Activated CD8-positive, alpha-beta memory T cell treated with anti-CD3 and anti-CD28 coated beads, Interleukin-2, amount 10 ng/mL, durations not matched to agents 7 days and 5 days (primary cell): ENCODE measurements at regions not wholly inside any gene's neighbourhood (a gene's known extent, or its start where the extent isn't known, plus 50 kb on each side); places are given as distances from the start of the nearest gene placed in this dataset.

ENCODE experiments used
- ATAC-seq: fragments of 150-1000 bp; cut with Tn5 transposase; one replicate; pipeline ENCODE4 v1.10.0; 2021; ENCODE audit warnings: moderate library complexity
- CTCF ChIA-PET: fragments of 350-600 bp; sonication (Branson Sonifier 250); formaldehyde crosslinking; loops from one replicate; lab custom pipeline; 2021; ENCODE audit warnings: antibody characterized with exemption; lab: Charles Lee
- DNase-seq: peaks from one replicate; pipeline ENCODE4 v3.0.0-alpha.2; 2020
- H3K27ac Mint-ChIP-seq: one replicate; pipeline ENCODE4 v1.8.0; 2021; ENCODE audit warnings: mild to moderate bottlenecking, mixed read lengths
- H3K27me3 Mint-ChIP-seq: one replicate; pipeline ENCODE4 v1.8.0; 2021; ENCODE audit warnings: mixed read lengths
- H3K36me3 Mint-ChIP-seq: one replicate; pipeline ENCODE4 v1.8.0; 2021; ENCODE audit warnings: mild to moderate bottlenecking, mixed read lengths
- H3K4me1 Mint-ChIP-seq: one replicate; pipeline ENCODE4 v1.8.0; 2021; ENCODE audit warnings: mixed read lengths
- H3K4me3 Mint-ChIP-seq: one replicate; pipeline ENCODE4 v1.8.0; 2021; ENCODE audit warnings: mild to moderate bottlenecking, moderate library complexity, mixed read lengths
- H3K9me3 Mint-ChIP-seq: one replicate; pipeline ENCODE4 v1.8.0; 2022; ENCODE audit warnings: low read depth, mixed read lengths

GRCh38 chr2:30382995-30383394 lies 64.1 kb upstream of the LCLAT1 start:
- Mint-ChIP-seq H3K4me1 (no peaks in the 10 kb centered on the region), H3K27me3 (peaks cover 16% of the 10 kb centered on the region), H3K36me3 (no peaks in the 10 kb centered on the region), H3K4me3 (no peak overlapping the region), H3K27ac (no peak overlapping the region), H3K9me3 (no peaks in the 10 kb centered on the region)
- CTCF ChIA-PET = no interaction called here
- DNase-seq = no peak
- no peak for ATAC-seq

GRCh38 chr2:30385327-30385726 lies 61.7 kb upstream of the LCLAT1 start:
- Mint-ChIP-seq H3K27ac (no peak overlapping the region), H3K27me3 (peaks cover 30% of the 10 kb centered on the region), H3K4me3 (no peak overlapping the region), H3K9me3 (no peaks in the 10 kb centered on the region), H3K36me3 (no peaks in the 10 kb centered on the region), H3K4me1 (no peaks in the 10 kb centered on the region)
- ATAC-seq (no peak), DNase-seq (no peak)
- CTCF ChIA-PET = interaction anchor here (1.1 kb wide), 1 partner anchor 8 kb away, joined by 3 read pairs; no protein-coding TSS in a partner anchor

- no peaks in the 10 kb centered on the region for H3K4me1 Mint-ChIP-seq
- no peak overlapping the region for H3K4me3 Mint-ChIP-seq
- peaks cover 14% of the 10 kb centered on the region for H3K27me3 Mint-ChIP-seq
- no peaks in the 10 kb centered on the region for H3K36me3 Mint-ChIP-seq
- ATAC-seq = no peak
- DNase-seq = no peak
- H3K27ac Mint-ChIP-seq = no peak overlapping the region
- CTCF ChIA-PET = no interaction called here
- no peaks in the 10 kb centered on the region for H3K9me3 Mint-ChIP-seq
Observed at GRCh38 chr2:30392097-30392496, 54.9 kb upstream of the LCLAT1 start.

GRCh38 chr2:30393510-30393909 lies 53.5 kb upstream of the LCLAT1 start:
- Mint-ChIP-seq H3K27me3 (peaks cover 9% of the 10 kb centered on the region), H3K4me3 (no peak overlapping the region), H3K9me3 (no peaks in the 10 kb centered on the region), H3K4me1 (no peaks in the 10 kb centered on the region), H3K36me3 (no peaks in the 10 kb centered on the region), H3K27ac (no peak overlapping the region)
- DNase-seq (no peak), ATAC-seq (no peak)
- CTCF ChIA-PET = no interaction called here

- Mint-ChIP-seq H3K36me3 (no peaks in the 10 kb centered on the region), H3K9me3 (no peaks in the 10 kb centered on the region), H3K4me3 (no peak overlapping the region), H3K27me3 (peaks cover 5% of the 10 kb centered on the region), H3K4me1 (no peaks in the 10 kb centered on the region), H3K27ac (no peak overlapping the region)
- CTCF ChIA-PET = no interaction called here
- DNase-seq (no peak), ATAC-seq (no peak)
Observed at GRCh38 chr2:30394096-30394495, 53.0 kb upstream of the LCLAT1 start.

- H3K4me1 Mint-ChIP-seq = no peaks in the 10 kb centered on the region
- no peaks in the 10 kb centered on the region for H3K27me3 Mint-ChIP-seq
- H3K4me3 Mint-ChIP-seq = no peak overlapping the region
- DNase-seq = no peak
- CTCF ChIA-PET = interaction anchor here (1.6 kb wide), 1 partner anchor 232 kb away, joined by 4 read pairs; no protein-coding TSS in a partner anchor
- no peak for ATAC-seq
- H3K27ac Mint-ChIP-seq = no peak overlapping the region
- no peaks in the 10 kb centered on the region for H3K36me3 Mint-ChIP-seq
- H3K9me3 Mint-ChIP-seq = no peaks in the 10 kb centered on the region
Observed at GRCh38 chr2:30396436-30397232, 50.4 kb upstream of the LCLAT1 start.
